ENCODE measurements at regions not wholly inside any gene's neighbourhood (a gene's known extent, or its start where the extent isn't known, plus 50 kb on each side); places are given as distances from the start of the nearest gene placed in this dataset.
"Not testable (repeated sequence)": the region's sequence is repeated elsewhere in the genome, so short reads cannot be mapped to it uniquely, and the experiment has no call there.

DNA sequence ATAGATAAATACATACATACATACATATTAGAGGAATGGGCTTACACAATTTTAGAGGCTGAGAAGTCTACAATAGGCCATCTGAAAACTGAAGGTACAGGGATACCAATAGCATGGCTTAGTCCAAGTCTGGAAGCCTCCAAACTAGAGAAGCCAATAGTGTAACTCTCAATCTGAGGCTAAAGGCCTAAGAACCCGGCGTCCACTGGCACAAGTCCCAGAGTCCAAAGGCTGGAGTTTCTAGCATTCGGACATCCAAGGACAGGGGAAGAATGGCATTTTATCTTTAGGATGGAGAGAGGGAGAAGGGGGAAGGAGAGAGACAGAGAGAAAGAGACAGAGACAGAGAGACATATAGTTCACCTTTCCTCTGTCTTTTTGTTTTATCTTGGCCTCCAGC is 63.7 kb upstream of the SYT4 start:
- DNase-seq (ENCODE audit: low read depth in 4 of 4, low spot score in 3 of 4): no peak

GRCh38 chr18:43350176-43350575 is 72.9 kb upstream of the SYT4 start:
- no peak for DNase-seq (ENCODE audit: low read depth in 4 of 4, low spot score in 3 of 4)

- no peak for DNase-seq (ENCODE audit: low read depth in 4 of 4, low spot score in 3 of 4)
Measured at GRCh38 chr18:43364535-43364934, 87.2 kb upstream of the SYT4 start.

GRCh38 chr18:43367895-43368294 is 90.6 kb upstream of the SYT4 start:
- no peak for DNase-seq (ENCODE audit: low read depth in 4 of 4, low spot score in 3 of 4)

- not testable (repeated sequence) for DNase-seq (ENCODE audit: low read depth in 4 of 4, low spot score in 3 of 4)
Measured at GRCh38 chr18:43369311-43369710, 92.0 kb upstream of the SYT4 start.

DNA sequence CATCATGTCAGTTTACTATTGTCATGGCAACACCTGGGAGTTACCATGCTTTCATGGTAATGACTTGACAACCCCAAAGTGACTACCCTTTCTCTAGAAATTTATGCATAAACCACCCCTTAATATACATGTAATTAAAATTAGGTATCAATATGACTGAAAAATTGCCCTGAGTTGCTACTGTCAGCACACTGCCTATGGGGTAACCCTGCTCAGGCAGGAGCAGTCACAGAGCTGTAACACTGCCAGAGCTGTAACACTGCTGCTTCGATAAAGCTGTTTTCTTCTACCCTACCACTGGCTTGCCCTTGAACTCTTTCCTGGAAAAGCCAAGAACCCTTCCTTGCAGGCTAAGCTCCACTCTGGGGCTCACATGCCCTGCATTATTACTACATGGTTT is 95.5 kb upstream of the SYT4 start:
- no peak for DNase-seq (ENCODE audit: low read depth in 4 of 4, low spot score in 3 of 4)

- DNase-seq (ENCODE audit: low read depth in 4 of 4, low spot score in 3 of 4): no peak
Measured at GRCh38 chr18:43380104-43380672, 102.9 kb upstream of the SYT4 start.

DNA sequence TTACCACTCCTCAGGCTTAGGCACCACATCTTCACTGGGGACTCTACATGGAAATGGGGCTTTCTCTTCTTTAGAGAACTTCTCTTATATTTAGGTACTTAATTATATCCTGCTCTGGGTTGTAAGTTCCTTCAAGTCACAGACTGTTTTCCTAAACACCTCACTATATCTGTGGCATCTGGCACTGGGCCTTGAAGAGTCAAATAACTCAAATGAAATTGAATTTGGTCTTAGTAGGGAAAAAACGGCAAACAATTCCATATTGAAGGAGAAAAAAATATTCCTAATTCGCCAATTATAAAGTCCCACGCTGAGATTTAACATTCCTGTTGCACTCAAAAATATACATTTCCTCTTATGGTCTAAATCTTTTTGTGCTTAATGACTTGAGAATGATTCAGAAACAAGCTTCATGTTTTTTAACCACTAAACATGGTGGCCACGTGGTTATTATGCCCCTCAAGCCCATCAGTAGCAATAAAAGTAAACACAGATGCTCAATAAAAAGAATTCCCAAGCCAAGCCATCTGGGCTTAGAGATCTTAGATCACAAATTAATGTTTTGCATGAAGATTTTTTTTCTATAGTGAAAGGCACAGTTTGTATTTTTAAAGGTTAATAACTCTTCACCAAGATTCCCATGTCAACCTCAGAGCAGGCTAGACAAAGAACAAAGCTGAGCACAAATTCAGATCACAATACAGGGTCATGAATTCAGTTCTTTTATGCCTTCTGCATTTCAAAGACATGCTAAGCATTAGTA is 105.5 kb upstream of the SYT4 start:
- DNase-seq (ENCODE audit: low read depth in 4 of 4, low spot score in 3 of 4): no peak

- DNase-seq (ENCODE audit: low read depth in 4 of 4, low spot score in 3 of 4): no peak
Measured at GRCh38 chr18:43389163-43389562, 111.9 kb upstream of the SYT4 start.

DNA sequence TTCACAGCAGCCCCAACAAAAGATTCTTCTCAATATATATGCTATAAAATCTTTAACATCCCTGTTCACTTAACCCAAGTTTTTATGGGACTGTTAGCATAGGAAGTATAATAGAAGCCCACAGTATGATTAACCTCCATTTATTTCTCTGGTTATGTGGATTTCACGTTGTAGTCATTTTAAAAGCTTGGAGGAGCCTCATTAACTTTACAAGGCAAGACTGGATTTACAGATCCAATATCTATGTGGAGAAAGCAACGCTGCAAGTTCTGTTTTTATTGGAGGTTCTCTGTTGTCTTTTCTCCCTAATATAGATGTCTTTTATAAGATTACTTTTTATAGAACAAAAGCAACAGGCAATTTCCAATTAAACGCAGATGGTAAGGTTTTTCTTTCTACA is 114.9 kb upstream of the SYT4 start:
- no peak for DNase-seq (ENCODE audit: low read depth in 4 of 4, low spot score in 3 of 4)

DNA sequence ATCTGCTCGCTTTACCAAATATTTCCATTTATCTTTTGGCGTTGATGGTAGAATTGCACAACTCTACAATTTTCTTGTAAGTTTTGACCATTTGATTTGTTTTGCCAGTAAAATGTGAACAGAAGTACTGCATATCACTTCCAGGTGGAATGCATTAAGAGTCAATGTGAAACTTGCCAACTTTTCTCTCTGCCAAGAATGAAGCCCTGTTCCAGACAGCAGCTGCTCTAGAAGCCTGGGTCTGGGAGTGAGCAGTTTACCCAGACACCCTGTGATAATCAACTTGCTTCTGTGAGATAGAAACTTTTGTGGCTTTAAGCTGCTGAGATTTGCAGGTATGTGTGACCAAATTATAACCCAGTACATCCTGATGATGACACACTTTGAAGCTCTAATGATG is 115.9 kb upstream of the SYT4 start:
- DNase-seq (ENCODE audit: low read depth in 4 of 4, low spot score in 3 of 4): no peak

- DNase-seq (ENCODE audit: low read depth in 4 of 4, low spot score in 3 of 4): peak in 3 of 4 donors; percentile 6 to 11 (median 8)
Measured at GRCh38 chr18:43396266-43396665, 119.0 kb upstream of the SYT4 start.

- no peak for DNase-seq (ENCODE audit: low read depth in 4 of 4, low spot score in 3 of 4)
Measured at GRCh38 chr18:43398601-43399000, 121.3 kb upstream of the SYT4 start.

DNA sequence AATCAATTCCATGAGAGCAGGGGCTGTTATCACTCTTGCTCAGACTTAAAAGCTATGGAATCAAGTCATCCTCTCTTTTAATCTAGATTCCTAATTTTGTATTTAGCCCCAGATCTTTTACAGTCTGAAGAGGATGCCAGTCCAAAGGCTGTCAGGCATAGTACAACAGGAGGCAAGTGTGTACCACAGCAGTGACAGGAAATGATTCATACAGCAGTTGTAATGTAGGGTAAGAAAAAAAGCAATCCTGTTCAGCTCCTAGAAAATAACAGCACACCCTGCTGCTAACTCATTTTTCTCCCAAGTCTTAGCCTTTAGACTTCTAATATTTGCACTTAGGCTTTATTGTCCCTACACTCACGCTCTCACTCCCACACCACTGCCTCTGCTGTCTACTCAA is 127.8 kb upstream of the SYT4 start:
- no peak for DNase-seq (ENCODE audit: low read depth in 4 of 4, low spot score in 3 of 4)

GRCh38 chr18:43414006-43414405 is 136.7 kb upstream of the SYT4 start:
- no peak for DNase-seq (ENCODE audit: low read depth in 4 of 4, low spot score in 3 of 4)

DNA sequence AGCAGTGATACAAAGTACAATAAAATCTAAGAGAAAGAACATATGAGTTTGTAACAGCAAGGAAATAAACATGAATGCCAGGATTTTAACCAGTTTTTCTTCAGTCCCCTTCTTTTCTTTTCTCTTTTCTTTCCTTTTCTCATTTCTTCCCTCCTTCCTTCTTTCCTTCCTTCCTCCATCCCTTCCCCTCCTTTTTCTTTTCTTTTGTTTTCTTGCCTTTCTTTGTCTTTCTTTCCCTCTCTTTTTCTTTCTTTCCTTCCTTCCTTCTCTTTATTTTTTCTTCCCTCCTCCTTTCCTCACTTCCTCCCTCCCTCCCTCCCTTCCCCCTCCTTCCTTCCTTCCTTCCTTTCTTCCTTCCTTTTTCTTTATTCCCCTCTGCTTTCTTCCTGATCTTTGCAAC is 142.8 kb upstream of the SYT4 start:
- no peak for DNase-seq (ENCODE audit: low read depth in 4 of 4, low spot score in 3 of 4)

DNA sequence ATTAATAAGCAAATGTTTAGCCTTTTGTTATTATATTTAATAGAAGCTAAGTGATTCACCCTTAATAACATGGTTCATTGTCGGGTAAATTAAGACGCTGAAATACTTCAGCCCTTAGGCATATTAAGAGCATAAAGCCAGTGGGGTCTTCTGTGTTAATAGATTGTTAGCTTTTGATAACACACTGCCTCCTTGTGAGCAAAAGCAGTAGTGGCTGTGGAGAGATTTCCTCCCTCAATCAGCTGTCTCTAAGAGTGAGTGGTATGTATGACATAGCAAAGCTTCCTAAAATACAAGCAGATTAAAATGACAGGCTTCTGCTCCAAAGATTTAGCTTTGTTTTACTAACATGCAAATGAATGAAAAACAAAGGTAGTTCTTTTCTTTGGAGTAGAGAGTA is 143.7 kb upstream of the SYT4 start:
- DNase-seq (ENCODE audit: low read depth in 4 of 4, low spot score in 3 of 4): no peak

DNA sequence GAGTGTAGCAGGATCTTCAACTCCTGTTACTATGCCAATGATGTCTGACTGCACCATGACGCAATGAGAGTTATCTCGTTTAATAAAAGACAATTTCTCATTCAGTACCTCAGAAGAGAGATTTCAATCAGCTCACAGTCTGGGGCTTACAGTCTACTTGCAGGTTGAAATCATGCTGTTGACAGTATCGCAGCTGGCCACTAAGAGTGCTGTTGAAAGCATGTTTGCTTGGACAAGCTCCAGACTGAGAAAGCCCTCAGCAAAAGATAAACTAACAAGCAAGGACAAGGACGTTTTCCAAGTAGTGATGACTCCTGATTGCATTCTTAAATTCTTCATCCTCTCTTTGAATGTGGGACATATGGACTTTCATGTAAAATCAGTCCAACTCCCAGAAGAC is 145.2 kb upstream of the SYT4 start:
- no peak for DNase-seq (ENCODE audit: low read depth in 4 of 4, low spot score in 3 of 4)

GRCh38 chr18:43435851-43436250 is 158.6 kb upstream of the SYT4 start:
- DNase-seq (ENCODE audit: low read depth in 4 of 4, low spot score in 3 of 4): no peak

GRCh38 chr18:43442131-43442530 is 164.8 kb upstream of the SYT4 start:
- no peak for DNase-seq (ENCODE audit: low read depth in 4 of 4, low spot score in 3 of 4)

- no peak for DNase-seq (ENCODE audit: low read depth in 4 of 4, low spot score in 3 of 4)
Measured at GRCh38 chr18:43442571-43442970, 165.3 kb upstream of the SYT4 start.

- DNase-seq (ENCODE audit: low read depth in 4 of 4, low spot score in 3 of 4): no peak
Measured at GRCh38 chr18:43465483-43465882, 188.2 kb upstream of the SYT4 start.

- DNase-seq (ENCODE audit: low read depth in 4 of 4, low spot score in 3 of 4): no peak
Measured at GRCh38 chr18:43471873-43472272, 194.6 kb upstream of the SYT4 start.

All from left renal pelvis (tissue), 4 donors.